ENCODE measurements at regions not wholly inside any gene's neighbourhood (a gene's known extent, or its start where the extent isn't known, plus 50 kb on each side); places are given as distances from the start of the nearest gene placed in this dataset.

GRCh38 chr16:73268366-73268993 is 220.6 kb upstream of the ZFHX3 start:
- no peak overlapping the region for H3K27ac ChIP-seq (ENCODE audit: low read depth, low read length)
- no peaks in the 10 kb centered on the region for H3K9me3 ChIP-seq (ENCODE audit: control insufficient read depth, insufficient read depth, low read length)
- H3K4me2 ChIP-seq (ENCODE audit: low read length): no peak overlapping the region
- no peaks in the 10 kb centered on the region for H3F3A ChIP-seq (ENCODE audit: control insufficient read depth, insufficient read depth)
- H3K4me1 ChIP-seq (ENCODE audit: control insufficient read depth, low read length): no peaks in the 10 kb centered on the region
- TF ChIP-seq, protein P1, sequence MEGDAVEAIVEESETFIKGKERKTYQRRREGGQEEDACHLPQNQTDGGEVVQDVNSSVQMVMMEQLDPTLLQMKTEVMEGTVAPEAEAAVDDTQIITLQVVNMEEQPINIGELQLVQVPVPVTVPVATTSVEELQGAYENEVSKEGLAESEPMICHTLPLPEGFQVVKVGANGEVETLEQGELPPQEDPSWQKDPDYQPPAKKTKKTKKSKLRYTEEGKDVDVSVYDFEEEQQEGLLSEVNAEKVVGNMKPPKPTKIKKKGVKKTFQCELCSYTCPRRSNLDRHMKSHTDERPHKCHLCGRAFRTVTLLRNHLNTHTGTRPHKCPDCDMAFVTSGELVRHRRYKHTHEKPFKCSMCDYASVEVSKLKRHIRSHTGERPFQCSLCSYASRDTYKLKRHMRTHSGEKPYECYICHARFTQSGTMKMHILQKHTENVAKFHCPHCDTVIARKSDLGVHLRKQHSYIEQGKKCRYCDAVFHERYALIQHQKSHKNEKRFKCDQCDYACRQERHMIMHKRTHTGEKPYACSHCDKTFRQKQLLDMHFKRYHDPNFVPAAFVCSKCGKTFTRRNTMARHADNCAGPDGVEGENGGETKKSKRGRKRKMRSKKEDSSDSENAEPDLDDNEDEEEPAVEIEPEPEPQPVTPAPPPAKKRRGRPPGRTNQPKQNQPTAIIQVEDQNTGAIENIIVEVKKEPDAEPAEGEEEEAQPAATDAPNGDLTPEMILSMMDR (IDR thresholded peaks at IDR 0.05; ENCODE audit: low read depth, low read length, poor library complexity, severe bottlenecking): no peak
- no peak for TF ChIP-seq EZH2phosphoT487 (IDR thresholded peaks at IDR 0.05; ENCODE audit: borderline replicate concordance, low read length)
- no peaks in the 10 kb centered on the region for H3K79me2 ChIP-seq (ENCODE audit: control insufficient read depth, low read length)
- no peaks in the 10 kb centered on the region for H3K9me2 ChIP-seq (replicated peaks; ENCODE audit: control insufficient read depth, low read length)
- H3K27me3 ChIP-seq (ENCODE audit: control insufficient read depth, low read length): no peaks in the 10 kb centered on the region
- no peaks in the 10 kb centered on the region for H4K20me1 ChIP-seq (ENCODE audit: control insufficient read depth, insufficient read depth, low read depth, low read length)
- no peak overlapping the region for H3K4me3 ChIP-seq (ENCODE audit: low read length)
- no peaks in the 10 kb centered on the region for H3K36me3 ChIP-seq (ENCODE audit: control insufficient read depth, low read length)

- H3K79me2 ChIP-seq (ENCODE audit: control insufficient read depth, low read length): no peaks in the 10 kb centered on the region
- H4K20me1 ChIP-seq (ENCODE audit: control insufficient read depth, insufficient read depth, low read depth, low read length): no peaks in the 10 kb centered on the region
- no peak overlapping the region for H3K27ac ChIP-seq (ENCODE audit: low read depth, low read length)
- H3K4me2 ChIP-seq (ENCODE audit: low read length): no peak overlapping the region
- H3K9me2 ChIP-seq (replicated peaks; ENCODE audit: control insufficient read depth, low read length): no peaks in the 10 kb centered on the region
- no peak for TF ChIP-seq EZH2phosphoT487 (IDR thresholded peaks at IDR 0.05; ENCODE audit: borderline replicate concordance, low read length)
- TF ChIP-seq, protein P1 (IDR thresholded peaks at IDR 0.05; ENCODE audit: low read depth, low read length, poor library complexity, severe bottlenecking): no peak
- H3K36me3 ChIP-seq (ENCODE audit: control insufficient read depth, low read length): no peaks in the 10 kb centered on the region
- no peaks in the 10 kb centered on the region for H3F3A ChIP-seq (ENCODE audit: control insufficient read depth, insufficient read depth)
- no peaks in the 10 kb centered on the region for H3K9me3 ChIP-seq (ENCODE audit: control insufficient read depth, insufficient read depth, low read length)
- H3K4me1 ChIP-seq (ENCODE audit: control insufficient read depth, low read length): no peaks in the 10 kb centered on the region
- H3K4me3 ChIP-seq (ENCODE audit: low read length): no peak overlapping the region
- H3K27me3 ChIP-seq (ENCODE audit: control insufficient read depth, low read length): no peaks in the 10 kb centered on the region
These were observed 218.0 kb upstream of the ZFHX3 start for GRCh38 chr16:73265935-73266334.

- Histone ChIP-seq H3F3A (ENCODE audit: control insufficient read depth, insufficient read depth) (no peaks in the 10 kb centered on the region), H3K4me2 (ENCODE audit: low read length) (no peak overlapping the region), H3K27ac (ENCODE audit: low read depth, low read length) (no peak overlapping the region), H3K4me3 (ENCODE audit: low read length) (no peak overlapping the region), H3K27me3 (ENCODE audit: control insufficient read depth, low read length) (no peaks in the 10 kb centered on the region), H3K36me3 (ENCODE audit: control insufficient read depth, low read length) (no peaks in the 10 kb centered on the region), H3K79me2 (ENCODE audit: control insufficient read depth, low read length) (no peaks in the 10 kb centered on the region), H3K9me3 (ENCODE audit: control insufficient read depth, insufficient read depth, low read length) (no peaks in the 10 kb centered on the region), H3K9me2 (replicated peaks; ENCODE audit: control insufficient read depth, low read length) (no peaks in the 10 kb centered on the region), H4K20me1 (ENCODE audit: control insufficient read depth, insufficient read depth, low read depth, low read length) (no peaks in the 10 kb centered on the region), H3K4me1 (ENCODE audit: control insufficient read depth, low read length) (no peaks in the 10 kb centered on the region)
- TF ChIP-seq EZH2phosphoT487 (IDR thresholded peaks at IDR 0.05; ENCODE audit: borderline replicate concordance, low read length): no peak
- TF ChIP-seq, protein P1 (IDR thresholded peaks at IDR 0.05; ENCODE audit: low read depth, low read length, poor library complexity, severe bottlenecking): no peak
These were observed 217.4 kb upstream of the ZFHX3 start for GRCh38 chr16:73265124-73265837.

All from DOHH2 (cell line).